HG03354 (cell line): ENCODE measurements at regions not wholly inside any gene's neighbourhood (a gene's known extent, or its start where the extent isn't known, plus 50 kb on each side); places are given as distances from the start of the nearest gene placed in this dataset.
"Not testable (repeated sequence)": the region's sequence is repeated elsewhere in the genome, so short reads cannot be mapped to it uniquely, and the experiment has no call there.

Experiments
- ATAC-seq: cut with Tn5 transposase; IDR thresholded peaks from one replicate; pipeline ENCODE4 v1.9.1; 2021; ENCODE audit warnings: mild to moderate bottlenecking; ENCODE audit not compliant: unreplicated experiment, poor library complexity, severe bottlenecking

- ATAC-seq = no peak
Observed at GRCh38 chr13:110046811-110047210, 260.1 kb downstream of the COL4A1 start.

GRCh38 chr13:110045919-110046318 is 259.5 kb upstream of the IRS2 start:
- ATAC-seq = no peak

DNA sequence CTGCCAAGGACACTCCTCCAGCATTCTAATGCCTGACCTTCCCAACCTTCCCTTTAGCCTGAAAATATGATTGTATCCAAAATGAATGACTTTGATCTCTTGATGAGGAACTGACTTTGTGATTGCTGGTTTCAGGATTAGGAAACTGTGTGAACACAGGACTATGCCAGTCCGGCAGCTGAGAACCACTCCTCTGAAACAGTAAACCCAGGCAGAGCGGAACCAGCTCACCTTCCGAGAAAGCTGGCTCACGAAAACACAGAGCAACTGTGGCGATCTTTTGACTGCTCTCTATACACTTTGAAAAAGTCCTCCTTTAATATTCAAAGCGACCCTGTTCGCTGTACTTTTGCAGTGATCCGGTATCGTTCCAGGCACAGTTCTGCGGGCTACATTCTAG is 258.8 kb upstream of the IRS2 start:
- ATAC-seq = no peak

GRCh38 chr13:110044551-110045111 is 258.2 kb upstream of the IRS2 start:
- no peak for ATAC-seq

DNA sequence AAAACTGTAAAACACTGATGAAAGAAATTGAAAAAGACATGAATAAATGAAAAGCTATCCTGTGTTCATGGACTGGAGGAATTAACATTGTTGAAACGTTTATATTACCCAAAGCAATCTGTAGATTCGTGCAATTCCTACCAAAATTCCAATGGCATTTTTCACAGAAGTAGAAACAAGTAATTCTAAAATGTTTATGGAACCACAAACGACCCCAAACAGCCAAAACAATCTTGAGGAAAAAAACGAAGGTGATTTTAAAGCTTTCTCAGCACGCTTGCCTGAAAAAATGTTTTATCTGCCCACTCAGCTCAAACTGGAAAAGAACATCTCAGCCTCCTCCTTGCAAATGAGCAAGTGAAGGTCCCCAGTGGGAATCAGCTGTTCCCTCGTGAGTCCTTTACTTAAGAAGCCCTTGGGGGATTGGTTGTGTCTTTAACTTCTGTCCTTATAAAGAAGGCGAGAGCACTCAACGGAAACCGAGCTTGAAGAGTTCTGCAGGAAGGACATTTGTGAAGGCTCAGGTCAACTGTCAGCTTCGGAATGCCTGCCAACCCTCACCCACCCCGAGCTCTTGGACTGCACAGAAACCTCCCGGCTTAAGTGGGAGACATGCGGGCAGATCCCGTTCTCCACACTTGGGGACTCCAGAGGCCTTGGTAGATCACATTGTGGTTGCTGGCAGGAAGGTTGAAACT is 256.0 kb upstream of the IRS2 start:
- ATAC-seq = no peak

DNA sequence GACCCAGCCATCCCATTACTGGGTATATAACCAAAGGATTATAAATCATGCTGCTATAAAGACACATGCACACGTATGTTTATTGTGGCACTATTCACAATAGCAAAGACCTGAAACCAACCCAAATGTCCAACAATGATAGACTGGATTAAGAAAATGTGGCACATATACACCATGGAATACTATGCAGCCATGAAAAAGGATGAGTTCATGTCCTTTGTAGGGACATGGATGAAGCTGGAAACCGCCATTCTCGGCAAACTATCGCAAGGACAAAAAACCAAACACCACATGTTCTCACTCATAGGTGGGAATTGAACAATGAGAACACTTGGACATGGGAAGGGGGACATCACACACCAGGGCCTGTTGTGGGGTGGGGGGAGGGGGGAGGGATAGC is 255.3 kb upstream of the IRS2 start:
- not testable (repeated sequence) for ATAC-seq

- no peak for ATAC-seq
Observed at GRCh38 chr13:110037925-110038573, 251.7 kb upstream of the IRS2 start.

GRCh38 chr13:110036060-110036459 is 249.7 kb upstream of the IRS2 start:
- ATAC-seq = no peak

DNA sequence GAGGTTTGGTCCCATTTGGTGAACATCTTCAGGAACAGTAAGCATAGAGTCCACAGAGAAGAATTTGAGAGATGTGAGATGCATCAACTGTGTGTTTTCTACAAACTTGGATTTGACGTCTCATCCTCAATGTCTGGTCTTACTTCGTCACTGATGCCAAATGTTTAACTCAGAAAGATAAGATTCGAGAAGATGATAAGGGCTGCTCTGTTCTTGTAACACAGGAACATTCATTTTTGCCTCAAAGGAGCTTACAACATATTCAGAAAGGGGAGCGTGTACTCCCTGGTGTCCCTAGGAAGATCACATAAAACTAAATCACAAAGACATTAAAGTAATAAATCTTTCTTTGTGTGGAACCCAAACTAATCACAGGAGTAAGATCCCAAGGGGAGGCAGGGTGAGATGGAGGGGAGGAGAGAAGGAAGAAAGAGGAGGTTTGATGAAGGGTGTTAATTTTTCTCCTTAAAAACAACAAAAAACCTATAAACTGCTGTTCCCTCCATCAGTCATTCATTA is 247.7 kb upstream of the IRS2 start:
- ATAC-seq = no peak

- ATAC-seq = no peak
Observed at GRCh38 chr13:110032969-110033368, 246.6 kb upstream of the IRS2 start.

DNA sequence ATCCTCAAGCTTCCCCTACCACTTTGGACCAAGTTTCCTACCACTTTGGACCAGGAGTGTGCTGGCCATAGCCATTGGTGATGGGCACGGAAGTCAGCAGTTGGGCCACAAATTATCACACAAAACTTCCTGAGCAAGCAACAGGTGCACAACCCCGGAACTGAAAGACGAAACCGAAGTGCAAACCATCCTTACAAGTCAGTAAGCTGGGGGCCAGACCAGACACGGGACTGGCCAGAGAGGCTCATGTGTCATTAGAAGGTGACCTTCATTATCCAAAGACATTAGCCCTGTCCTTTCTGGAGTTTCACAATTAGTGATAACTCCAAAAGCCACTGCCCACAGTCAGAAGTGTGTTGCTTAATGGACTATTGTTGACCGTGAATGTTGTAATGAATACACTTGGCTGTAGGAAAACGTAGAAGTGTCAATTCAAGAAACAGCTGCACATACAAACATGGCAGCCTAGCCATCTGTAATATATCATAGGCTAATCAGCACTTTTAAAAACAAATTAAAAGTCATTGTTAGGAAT is 244.1 kb upstream of the IRS2 start:
- ATAC-seq = no peak

DNA sequence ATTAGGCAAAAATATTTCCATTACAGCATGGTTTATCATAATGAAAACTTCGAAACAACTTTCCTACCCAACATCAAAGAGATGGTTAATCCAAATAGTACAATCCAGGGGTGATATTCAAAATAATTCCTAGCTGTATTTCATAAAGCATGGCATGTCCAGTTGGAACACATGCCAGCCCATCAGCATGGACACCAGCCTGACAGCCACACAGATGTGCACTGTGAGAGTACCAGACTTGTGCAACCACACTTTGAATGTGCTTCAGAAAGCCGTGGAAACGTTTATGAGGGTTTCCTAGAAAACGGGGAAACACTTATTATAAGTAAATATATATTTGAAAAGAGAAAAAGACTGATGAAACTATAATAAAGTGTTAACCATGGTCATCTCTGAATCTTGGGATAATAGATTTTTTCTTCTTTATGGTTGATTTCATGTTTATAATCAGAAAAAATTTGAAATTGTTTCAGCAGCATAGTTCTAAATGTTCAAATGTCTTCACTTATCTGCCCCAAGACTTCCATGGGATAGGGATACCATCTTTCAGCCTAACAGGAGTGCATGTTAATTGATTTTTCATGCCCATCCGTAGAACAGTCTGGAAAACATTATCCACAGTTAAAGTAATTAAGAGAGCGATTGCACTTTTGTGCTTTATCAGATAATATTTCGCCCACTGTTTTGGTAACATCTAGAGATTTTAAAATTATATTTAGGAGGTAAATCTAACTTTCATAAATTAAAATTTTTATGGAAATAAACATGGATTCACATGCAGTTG is 242.6 kb upstream of the IRS2 start:
- no peak for ATAC-seq

- ATAC-seq = no peak
Observed at GRCh38 chr13:110028311-110028710, 241.9 kb upstream of the IRS2 start.

DNA sequence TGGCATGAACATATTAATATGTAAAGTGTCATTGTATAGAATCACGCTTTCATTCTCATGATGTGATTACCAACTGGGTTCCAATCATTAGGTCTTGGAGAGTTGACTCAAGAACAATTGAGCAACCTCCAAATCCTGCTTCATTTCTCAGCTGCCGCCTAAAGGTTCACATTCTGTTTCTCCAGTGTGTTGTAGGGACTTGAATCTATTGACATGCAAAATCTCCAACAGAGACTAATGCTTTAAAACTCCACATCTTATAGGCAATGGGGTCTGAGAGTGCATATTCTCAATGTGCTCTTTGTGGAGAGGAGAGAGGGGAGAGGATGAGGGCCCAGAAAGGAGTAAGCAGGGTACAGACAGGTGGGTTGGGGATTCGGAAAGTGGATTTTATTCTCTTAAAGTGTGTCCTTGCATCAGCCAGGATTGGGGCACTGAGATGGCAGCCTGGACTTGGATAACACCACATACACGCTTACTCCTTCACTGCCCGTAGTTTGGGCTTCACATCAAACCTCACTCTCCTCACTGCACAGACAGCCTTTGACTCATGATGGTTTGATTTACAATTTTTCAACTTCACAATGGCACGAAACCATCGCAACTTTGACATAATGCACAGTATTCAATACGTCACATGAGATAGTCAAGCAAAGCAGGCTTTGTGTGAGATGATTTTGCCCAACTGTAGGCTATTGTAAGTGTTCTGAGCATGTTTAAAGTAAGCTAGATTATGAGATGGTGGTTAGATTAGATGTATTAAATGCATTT is 241.3 kb upstream of the IRS2 start:
- no peak for ATAC-seq

- no peak for ATAC-seq
Observed at GRCh38 chr13:110024645-110024980, 238.2 kb upstream of the IRS2 start.

GRCh38 chr13:110023729-110024644 is 237.6 kb upstream of the IRS2 start:
- ATAC-seq = no peak

- no peak for ATAC-seq
Observed at GRCh38 chr13:110018009-110018408, 231.6 kb upstream of the IRS2 start.

DNA sequence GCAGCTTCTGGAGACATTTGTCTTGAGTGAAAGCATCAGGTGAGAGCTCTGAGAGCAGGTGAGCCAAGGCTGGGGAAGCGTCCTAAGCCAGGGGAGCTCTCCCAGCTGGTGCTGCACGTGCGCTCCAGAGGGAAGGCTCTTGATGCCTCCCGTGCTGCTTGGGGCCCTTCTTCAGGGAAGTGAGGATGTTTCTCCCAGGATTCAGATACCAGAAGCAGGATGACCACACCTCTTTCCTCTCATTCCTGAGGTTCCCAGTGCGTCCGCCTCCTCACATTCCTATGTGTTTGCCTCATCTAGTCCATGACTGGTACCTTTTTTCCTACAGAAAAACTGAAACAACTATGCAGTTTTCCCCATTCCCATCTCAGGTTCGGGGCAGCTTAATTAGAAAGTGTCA is 231.0 kb upstream of the IRS2 start:
- ATAC-seq = no peak

GRCh38 chr13:110015253-110015652 is 228.9 kb upstream of the IRS2 start:
- ATAC-seq = no peak
